ENCODE measurements at regions not wholly inside any gene's neighbourhood (a gene's known extent, or its start where the extent isn't known, plus 50 kb on each side); places are given as distances from the start of the nearest gene placed in this dataset.

DNA sequence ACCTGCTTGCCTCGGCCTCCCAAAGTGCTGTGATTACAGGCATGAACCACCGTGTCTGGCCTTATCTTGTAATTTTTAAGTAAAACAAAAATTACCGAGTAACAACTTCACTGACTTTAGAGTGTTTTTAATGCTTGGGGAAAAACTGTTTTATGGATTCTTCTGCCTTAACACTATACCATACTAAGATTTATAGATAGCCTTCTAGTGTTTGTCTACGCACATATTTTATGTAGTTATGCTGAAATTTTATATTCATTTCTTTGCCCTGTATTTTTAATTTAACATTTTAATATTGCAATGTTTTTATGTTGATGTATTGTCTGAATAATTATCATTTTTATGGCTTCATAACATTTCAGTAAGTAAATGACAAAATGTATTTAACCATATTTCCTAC is 96.4 kb upstream of the FTMT start:
- no peak for DNase-seq

DNA sequence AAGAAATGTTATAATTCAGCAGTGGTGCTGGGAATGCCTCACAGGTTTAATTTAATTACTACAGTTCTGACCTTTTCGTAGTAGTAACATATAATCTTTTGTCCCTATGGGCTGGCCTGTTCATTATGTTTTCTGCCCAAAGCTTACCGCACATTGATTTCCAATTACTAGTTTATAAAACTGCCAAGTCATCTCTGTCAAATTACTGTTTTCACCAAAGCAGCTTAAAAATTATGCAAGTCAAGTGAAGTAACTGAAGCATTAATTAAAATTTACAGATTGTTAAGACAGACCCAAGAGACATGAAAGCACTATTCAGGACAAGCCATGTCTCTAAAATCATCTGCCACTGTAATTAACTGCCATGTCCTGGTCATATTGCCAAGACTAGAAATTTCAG is 93.9 kb upstream of the FTMT start:
- no peak for DNase-seq

DNA sequence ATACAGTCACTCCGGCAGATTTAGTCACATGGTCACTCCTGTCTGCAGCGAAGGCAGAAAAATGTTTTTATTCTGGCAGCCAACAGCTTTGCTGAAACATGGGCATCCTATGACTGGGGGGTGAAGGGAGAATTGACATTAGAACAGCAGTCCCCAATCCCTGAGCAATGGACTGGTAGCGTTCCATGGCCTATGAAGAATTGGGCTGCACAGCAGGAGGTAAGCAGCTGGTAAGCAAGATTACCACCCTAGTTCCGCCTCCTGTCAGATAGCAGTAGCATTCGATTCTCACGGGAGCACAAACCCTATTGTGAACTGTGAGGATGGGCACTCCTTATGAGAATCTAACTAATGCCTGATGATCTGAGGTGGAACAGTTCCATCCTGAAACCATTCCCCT is 93.1 kb upstream of the FTMT start:
- no peak for DNase-seq

DNA sequence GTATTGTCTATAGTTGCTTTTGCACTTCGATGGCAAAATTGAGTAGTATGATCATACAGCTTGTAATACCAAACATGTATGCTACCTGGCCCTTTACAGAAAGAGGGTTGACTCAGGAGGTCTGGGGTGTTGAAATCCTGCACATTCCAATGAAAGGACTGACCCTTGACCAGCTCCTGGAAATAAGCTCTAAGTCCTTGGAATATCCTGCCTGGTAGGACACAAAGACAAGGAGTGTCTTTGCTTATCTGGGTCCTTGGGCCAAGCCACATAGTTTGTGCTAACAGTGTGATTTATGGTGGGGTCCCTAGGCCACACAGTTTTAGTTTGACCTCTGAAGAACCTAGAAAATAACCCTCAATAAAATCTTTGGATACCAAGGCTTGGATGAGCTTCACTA is 89.3 kb upstream of the FTMT start:
- DNase-seq, result no peak

DNA sequence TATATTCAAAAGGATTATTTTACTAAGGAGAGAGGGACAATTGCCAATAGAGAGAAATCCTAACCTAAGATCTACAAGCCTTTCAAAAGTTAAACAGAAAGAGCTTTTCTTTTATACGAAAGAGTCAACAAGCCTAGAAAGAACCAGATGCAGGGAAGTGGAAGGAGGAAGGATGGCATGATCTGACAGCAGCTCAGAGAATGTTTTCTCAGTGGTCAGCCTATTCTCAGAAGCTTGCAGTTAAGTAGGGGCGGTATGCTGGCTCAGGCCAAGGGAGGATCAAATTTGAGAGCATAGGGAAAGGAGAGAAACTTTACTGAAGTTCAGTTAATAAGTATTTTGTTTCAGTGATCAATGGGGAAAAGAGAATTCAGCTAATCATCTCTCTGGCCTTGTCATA is 88.0 kb upstream of the FTMT start:
- DNase-seq, result no peak

DNA sequence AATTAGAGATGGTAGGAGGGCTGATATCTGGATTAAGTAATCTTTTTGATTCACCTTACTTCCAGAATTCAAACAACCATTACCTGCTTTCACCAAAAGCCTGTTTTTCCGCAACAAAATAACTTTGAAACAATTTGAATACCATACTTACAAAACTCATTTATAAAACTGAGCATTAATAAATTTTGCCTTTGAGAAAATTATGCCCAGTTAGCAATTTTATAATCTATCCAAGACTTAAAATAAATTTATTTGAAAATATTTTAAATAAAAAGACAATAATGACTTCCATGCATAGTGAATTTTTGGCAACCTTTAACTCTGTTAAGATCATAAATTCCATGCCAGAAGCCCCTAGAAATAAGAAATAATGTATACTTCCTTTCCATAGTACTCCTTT is 71.3 kb upstream of the FTMT start:
- no peak for DNase-seq

DNA sequence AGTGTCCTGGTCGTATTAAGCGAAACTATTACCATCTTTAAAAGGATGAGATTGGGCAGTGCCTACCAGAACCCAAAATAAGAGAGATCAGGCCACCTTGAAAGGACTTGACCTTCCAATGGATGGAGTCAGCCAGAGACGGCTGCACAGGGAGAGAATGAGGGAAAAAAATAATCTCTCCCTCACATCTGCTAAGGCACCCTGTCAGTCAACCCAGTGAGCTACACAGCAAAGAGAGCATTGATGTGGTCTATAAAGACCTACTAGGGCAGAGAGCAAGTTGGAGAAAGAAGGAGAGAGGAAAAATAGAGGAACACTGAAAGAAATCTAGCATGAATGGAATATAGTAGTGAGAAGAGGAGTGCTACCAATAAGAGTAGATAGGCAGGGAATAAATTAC is 68.0 kb upstream of the FTMT start:
- no peak for DNase-seq

DNA sequence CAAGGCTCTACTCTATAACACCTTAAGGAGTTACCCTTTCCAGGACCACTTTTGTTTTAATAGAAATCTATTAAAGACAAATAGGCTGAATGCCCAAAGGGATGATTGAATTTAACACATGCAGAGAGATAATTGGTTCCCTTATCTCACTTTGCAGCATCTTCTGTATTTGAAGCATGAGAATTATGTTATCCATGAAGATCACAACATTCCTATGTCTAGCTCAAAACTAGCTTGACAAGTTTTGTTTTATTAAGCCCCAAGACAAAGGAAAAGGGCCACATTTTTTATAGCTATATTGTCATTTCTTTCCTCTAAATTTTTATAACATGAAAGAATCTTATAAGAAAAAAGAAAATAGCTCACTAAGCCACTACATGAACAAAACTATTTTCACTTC is 57.9 kb upstream of the FTMT start:
- DNase-seq, result no peak

DNA sequence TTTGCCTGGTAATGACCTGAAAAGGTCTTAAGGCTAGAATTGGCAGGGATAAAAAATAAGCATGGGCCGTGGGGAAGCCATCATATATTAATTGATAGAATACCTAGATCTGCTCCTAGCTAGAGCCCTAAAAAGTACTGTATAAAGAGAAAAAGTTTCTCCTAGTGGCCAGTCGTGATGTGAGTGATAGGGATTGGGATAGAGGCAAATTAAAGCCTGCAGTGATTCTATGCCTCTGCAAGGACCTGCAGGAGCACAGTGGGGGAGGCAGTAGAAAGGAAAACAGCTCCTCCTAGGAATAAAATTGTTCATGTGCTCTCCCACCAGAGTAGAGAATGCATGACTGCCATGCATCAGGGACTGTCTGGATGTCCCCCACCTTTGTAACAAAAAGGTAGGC is 56.2 kb upstream of the FTMT start:
- DNase-seq, result no peak

DNA sequence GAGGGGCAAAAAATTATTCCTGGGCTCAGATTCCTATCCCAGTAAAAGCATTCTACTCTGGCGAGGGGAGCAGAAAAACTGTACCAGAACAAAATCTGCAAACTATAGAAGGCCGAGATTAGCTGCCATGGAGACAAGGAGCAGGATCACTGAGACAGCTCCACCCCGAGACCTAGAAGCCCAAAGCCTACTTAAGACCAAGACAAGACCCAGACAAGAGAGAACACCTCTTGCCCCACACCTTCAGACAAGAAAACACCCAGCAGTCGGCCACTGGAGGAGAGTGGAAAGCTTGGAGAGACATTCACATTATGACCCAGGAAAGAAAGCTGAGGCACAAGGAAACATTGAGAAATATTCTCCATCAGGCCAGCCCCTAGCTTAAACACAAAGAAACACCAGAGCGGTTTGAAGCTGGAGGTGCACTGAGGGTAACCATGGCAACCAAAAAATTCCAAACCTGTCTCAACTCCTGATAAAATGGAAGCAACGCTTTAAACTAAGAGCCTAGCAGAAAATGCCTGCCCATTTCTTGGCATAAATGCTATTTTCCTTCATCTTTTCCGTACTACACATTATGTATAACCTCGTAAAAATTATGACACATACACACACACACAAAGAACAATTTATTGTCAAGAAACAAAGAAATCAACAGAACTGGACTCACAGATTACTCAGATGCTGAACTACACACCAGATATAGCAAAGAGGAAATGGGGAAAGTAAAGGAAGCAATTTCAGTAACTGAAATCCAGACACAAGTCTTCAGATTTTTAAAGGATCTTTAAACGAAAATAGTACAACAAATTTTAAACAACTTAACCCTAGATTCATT is 53.8 kb upstream of the FTMT start:
- no peak for DNase-seq

Measured in GF-D8 (cell line).